ENCODE measurements at regions not wholly inside any gene's neighbourhood (a gene's known extent, or its start where the extent isn't known, plus 50 kb on each side); places are given as distances from the start of the nearest gene placed in this dataset.

- H3K9me3 ChIP-seq (ENCODE audit: low read depth, low read length, poor library complexity, severe bottlenecking) = no peaks in the 10 kb centered on the region
- DNase-seq (ENCODE audit: low spot score) = no peak
- H3K36me3 ChIP-seq (ENCODE audit: insufficient read depth, low read length, poor library complexity, severe bottlenecking) = no peaks in the 10 kb centered on the region
- no peak overlapping the region for H3K4me3 ChIP-seq (ENCODE audit: low read depth, low read length, poor library complexity, severe bottlenecking)
- ChIA-PET CTCF (no interaction called here), POLR2A (ENCODE audit: low non-redundant PET) (no interaction called here)
- intact Hi-C loops (cut with micrococcal nuclease; ENCODE audit: unreplicated experiment) = no loop called here
- no peak for TF ChIP-seq EZH2 (IDR thresholded peaks at IDR 0.05; ENCODE audit: borderline replicate concordance, low read depth, low read length, poor library complexity, severe bottlenecking)
- TF ChIP-seq CTCF (conservative IDR thresholded peaks at IDR 0.05; ENCODE audit: low read depth, low read length) = no peak
- no TSS peak for BruUV-seq (replicated peaks)
- H3K27ac ChIP-seq (ENCODE audit: low read depth, low read length, poor library complexity, severe bottlenecking) = no peak overlapping the region
- H3K4me1 ChIP-seq (ENCODE audit: insufficient read depth, low read length, poor library complexity, severe bottlenecking) = no peaks in the 10 kb centered on the region
- peaks cover 7% of the 10 kb centered on the region for H3K27me3 ChIP-seq (replicated peaks; ENCODE audit: insufficient read depth, low read depth, low read length, poor library complexity)
Measured at GRCh38 chr5:135177591-135177990, 143.6 kb upstream of the PITX1 start.

- POLR2A ChIA-PET (ENCODE audit: low non-redundant PET) = no interaction called here
- BruUV-seq (replicated peaks) = no TSS peak
- no peak for TF ChIP-seq EZH2 (IDR thresholded peaks at IDR 0.05; ENCODE audit: borderline replicate concordance, low read depth, low read length, poor library complexity, severe bottlenecking)
- no peak for TF ChIP-seq CTCF (conservative IDR thresholded peaks at IDR 0.05; ENCODE audit: low read depth, low read length)
Measured at GRCh38 chr5:135176991-135177390, 143.0 kb upstream of the PITX1 start.

GRCh38 chr5:135174315-135175096, 140.5 kb upstream of the PITX1 start:
- BruUV-seq (replicated peaks) = no TSS peak
- ChIA-PET CTCF (no interaction called here), POLR2A (ENCODE audit: low non-redundant PET) (interaction anchor here (0.6 kb wide), 1 partner anchor 1168 kb away, joined by 15 read pairs; no protein-coding TSS in a partner anchor)
- DNase-seq (ENCODE audit: low spot score) = no peak
- no peak overlapping the region for H3K27ac ChIP-seq (ENCODE audit: low read depth, low read length, poor library complexity, severe bottlenecking)
- no peaks in the 10 kb centered on the region for H3K4me1 ChIP-seq (ENCODE audit: insufficient read depth, low read length, poor library complexity, severe bottlenecking)
- no peaks in the 10 kb centered on the region for H3K9me3 ChIP-seq (ENCODE audit: low read depth, low read length, poor library complexity, severe bottlenecking)
- no peak overlapping the region for H3K4me3 ChIP-seq (ENCODE audit: low read depth, low read length, poor library complexity, severe bottlenecking)
- intact Hi-C loops (cut with micrococcal nuclease; ENCODE audit: unreplicated experiment) = no loop called here
- no peaks in the 10 kb centered on the region for H3K36me3 ChIP-seq (ENCODE audit: insufficient read depth, low read length, poor library complexity, severe bottlenecking)
- peaks cover 37% of the 10 kb centered on the region for H3K27me3 ChIP-seq (replicated peaks; ENCODE audit: insufficient read depth, low read depth, low read length, poor library complexity)
- TF ChIP-seq CTCF (conservative IDR thresholded peaks at IDR 0.05; ENCODE audit: low read depth, low read length) = peak; percentile 43; the same call in 1 of the 2 replicates
- no peak for TF ChIP-seq EZH2 (IDR thresholded peaks at IDR 0.05; ENCODE audit: borderline replicate concordance, low read depth, low read length, poor library complexity, severe bottlenecking)

More at GRCh38 chr5:135176991-135177390, 143.0 kb upstream of the PITX1 start:
- no peak for DNase-seq (ENCODE audit: low spot score)
- Histone ChIP-seq H3K4me3 (ENCODE audit: low read depth, low read length, poor library complexity, severe bottlenecking) (no peak overlapping the region), H3K4me1 (ENCODE audit: insufficient read depth, low read length, poor library complexity, severe bottlenecking) (no peaks in the 10 kb centered on the region), H3K27ac (ENCODE audit: low read depth, low read length, poor library complexity, severe bottlenecking) (no peak overlapping the region), H3K9me3 (ENCODE audit: low read depth, low read length, poor library complexity, severe bottlenecking) (no peaks in the 10 kb centered on the region), H3K36me3 (ENCODE audit: insufficient read depth, low read length, poor library complexity, severe bottlenecking) (no peaks in the 10 kb centered on the region), H3K27me3 (replicated peaks; ENCODE audit: insufficient read depth, low read depth, low read length, poor library complexity) (peaks cover 13% of the 10 kb centered on the region)
- intact Hi-C loops (cut with micrococcal nuclease; ENCODE audit: unreplicated experiment) = no loop called here
- CTCF ChIA-PET = no interaction called here
